IMR-90 (cell line): ENCODE measurements at regions not wholly inside any gene's neighbourhood (a gene's known extent, or its start where the extent isn't known, plus 50 kb on each side); places are given as distances from the start of the nearest gene placed in this dataset.

ENCODE experiments used
- ATAC-seq: fragments of 200-7000 bp; cut with Tn5 transposase; 2 replicates; pipeline ENCODE4 v1.9.1; 2020; ENCODE audit warnings: low read depth, mild to moderate bottlenecking, moderate library complexity
- BruUV-seq: library from RNA; stranded (reverse); fragments of 400-500 nt; replicated peaks from 2 replicates; lab custom pipeline; 2021; lab: Mats Ljungman, UMichigan
- CTCF ChIA-PET: fragments of 300-600 bp; formaldehyde crosslinking; extraction: SDS; loops from one replicate; lab custom pipeline; 2021; ENCODE audit warnings: antibody characterized with exemption; lab: Yijun Ruan, JAX
- POLR2A ChIA-PET: fragments of 300-600 bp; sonication (Branson Sonifier 250); formaldehyde crosslinking; loops from one replicate; lab custom pipeline; 2022; ENCODE audit warnings: antibody characterized with exemption; ENCODE audit not compliant: unreplicated experiment; lab: Charles Lee
- DNase-seq: peaks from one replicate; pipeline ENCODE4 v3.0.0; 2013
- H2AFZ ChIP-seq: replicated peaks from 2 replicates; pipeline ENCODE3; 2013; ENCODE audit warnings: low read length, mild to moderate bottlenecking; ENCODE audit not compliant: poor library complexity
- H2AK5ac ChIP-seq: 2 replicates; pipeline ENCODE4 v1.6.1; 2013; ENCODE audit warnings: low read depth, low read length, inconsistent platforms
- H2AK9ac ChIP-seq: replicated peaks from 2 replicates; pipeline ENCODE3; 2013; ENCODE audit warnings: mild to moderate bottlenecking, low read depth, low read length, moderate library complexity; ENCODE audit not compliant: poor library complexity
- H2BK120ac ChIP-seq: 2 replicates; pipeline ENCODE4 v1.6.1; 2013; ENCODE audit warnings: low read depth, low read length, inconsistent platforms
- H2BK15ac ChIP-seq: 3 replicates; pipeline ENCODE4 v1.6.1; 2013; ENCODE audit warnings: low read depth, low read length, inconsistent platforms
- H2BK20ac ChIP-seq: 2 replicates; pipeline ENCODE4 v1.6.1; 2013; ENCODE audit warnings: low read depth, mild to moderate bottlenecking, inconsistent platforms, low read length, moderate library complexity
- H2BK5ac ChIP-seq: 2 replicates; pipeline ENCODE4 v1.6.1; 2013; ENCODE audit warnings: mild to moderate bottlenecking, low read depth, low read length, inconsistent platforms; ENCODE audit not compliant: poor library complexity, severe bottlenecking
- H3K14ac ChIP-seq: replicated peaks from 2 replicates; pipeline ENCODE4 v1.6.1; 2013; ENCODE audit warnings: low read depth, low read length, inconsistent platforms
- H3K18ac ChIP-seq: 2 replicates; pipeline ENCODE4 v1.6.1; 2013; ENCODE audit warnings: low read depth, low read length, control low read depth
- H3K23ac ChIP-seq: 2 replicates; pipeline ENCODE4 v1.6.1; 2013; ENCODE audit warnings: low read depth, low read length, inconsistent platforms
- H3K27ac ChIP-seq: 2 replicates; pipeline ENCODE4 v1.5.1; 2013; ENCODE audit warnings: mild to moderate bottlenecking, control low read depth, low read length; ENCODE audit not compliant: insufficient read depth
- H3K27me3 ChIP-seq: 2 replicates; pipeline ENCODE4 v1.6.1; 2013; ENCODE audit warnings: low read length; ENCODE audit not compliant: control insufficient read depth, insufficient read depth
- H3K36me3 ChIP-seq: 2 replicates; pipeline ENCODE4 v1.6.1; 2013; ENCODE audit warnings: low read length, mixed read lengths; ENCODE audit not compliant: control insufficient read depth, insufficient read depth
- H3K4ac ChIP-seq: 2 replicates; pipeline ENCODE4 v1.6.1; 2013; ENCODE audit warnings: low read depth, low read length, inconsistent platforms
- H3K4me1 ChIP-seq: 2 replicates; pipeline ENCODE4 v1.6.1; 2013; ENCODE audit warnings: low read length, mixed read lengths; ENCODE audit not compliant: control insufficient read depth, insufficient read depth
- H3K4me2 ChIP-seq: 2 replicates; pipeline ENCODE4 v1.6.1; 2013; ENCODE audit warnings: low read depth, mild to moderate bottlenecking, control low read depth, low read length, moderate library complexity
- H3K4me3 ChIP-seq: 2 replicates; pipeline ENCODE4 v1.5.1; 2013; ENCODE audit warnings: low read depth, mild to moderate bottlenecking, control low read depth, low read length, moderate library complexity; ENCODE audit not compliant: insufficient read depth
- H3K56ac ChIP-seq: 2 replicates; pipeline ENCODE4 v1.6.1; 2013; ENCODE audit warnings: low read length, inconsistent platforms; ENCODE audit not compliant: insufficient read depth; ENCODE audit errors: extremely low read depth
- H3K79me1 ChIP-seq, 2 experiments: 2 replicates each; pipeline ENCODE4 v1.6.1; 2013; ENCODE audit warnings: low read length in 2 of 2, inconsistent platforms in 1 of 2, low read depth in 1 of 2
- H3K9ac ChIP-seq: 2 replicates; pipeline ENCODE4 v1.6.1; 2013; ENCODE audit warnings: low read depth, low read length, control low read depth
- H3K9me1 ChIP-seq: 2 replicates; pipeline ENCODE4 v1.6.1; 2013; ENCODE audit warnings: low read length, inconsistent platforms; ENCODE audit not compliant: insufficient read depth
- H3K9me3 ChIP-seq: 2 replicates; pipeline ENCODE4 v1.6.1; 2013; ENCODE audit warnings: low read length; ENCODE audit not compliant: control insufficient read depth, insufficient read depth
- H4K20me1 ChIP-seq: 2 replicates; pipeline ENCODE4 v1.6.1; 2013; ENCODE audit warnings: low read length, inconsistent platforms; ENCODE audit not compliant: insufficient read depth
- H4K5ac ChIP-seq: 2 replicates; pipeline ENCODE4 v1.6.1; 2013; ENCODE audit warnings: mild to moderate bottlenecking, low read depth, low read length, control low read depth
- H4K8ac ChIP-seq, 2 experiments: 2 replicates each; pipeline ENCODE4 v1.6.1; 2013; ENCODE audit warnings: low read depth in 2 of 2, low read length in 2 of 2, control low read depth in 1 of 2, inconsistent platforms in 1 of 2
- H4K91ac ChIP-seq: 2 replicates; pipeline ENCODE4 v1.6.1; 2013; ENCODE audit warnings: low read depth, low read length, inconsistent platforms; ENCODE audit not compliant: insufficient read depth
- CHD1 ChIP-seq: IDR thresholded peaks from 2 replicates; pipeline ENCODE4 v1.6.1; 2012; ENCODE audit warnings: low read depth, low read length, improper control_type of control experiment
- WGBS, 2 experiments: methylation state at CpG; one replicate each; pipeline versions ENCODE4 v1.1.5 to v1.1.7; 2013; ENCODE audit warnings: missing lambda C conversion rate in 2 of 2; ENCODE audit not compliant: insufficient read length in 1 of 2; ENCODE audit errors: extremely low coverage in 2 of 2; 5-methylcytosine and 5-hydroxymethylcytosine counted together
- dilution Hi-C: fragments of 300-500 bp; cut with HindIII; formaldehyde crosslinking; loops from one replicate; pipeline ENCODE4 v1.14.3; 2018; ENCODE audit warnings: low sequenced_read_pairs; ENCODE audit not compliant: unreplicated experiment
- in situ Hi-C: fragments of 300-500 bp; cut with MboI; formaldehyde crosslinking; loops from 3 replicates; pipeline ENCODE4 v1.14.3; 2019; ENCODE audit warnings: low sequenced_read_pairs, inconsistent platforms, mixed read lengths
- intact Hi-C: fragments of 100-400 bp; cut with micrococcal nuclease; formaldehyde crosslinking; loops from 2 replicates; pipeline ENCODE4 v1.10.0; 2022

DNA sequence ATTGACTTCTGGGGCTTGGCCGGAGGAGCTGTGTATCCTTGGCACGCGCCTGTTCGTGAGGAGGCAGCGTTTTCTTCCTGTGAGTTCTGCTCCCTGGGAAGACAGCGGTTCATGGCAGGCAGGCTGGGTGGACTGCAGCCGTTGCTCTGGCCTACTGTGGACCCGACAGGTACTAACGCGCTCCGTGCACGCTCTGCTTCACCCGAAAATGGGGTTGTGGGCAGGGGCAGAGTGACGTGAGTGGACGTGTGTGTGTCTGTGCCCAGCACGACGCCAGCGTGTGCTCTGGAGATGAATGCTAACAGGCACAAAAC, 179.1 kb downstream of the KIF26A start:
- in situ Hi-C loops (no loop called here), dilution Hi-C loops (no loop called here), intact Hi-C loops (no loop called here)
- Histone ChIP-seq H3K9ac (no peak overlapping the region), H3K4me2 (no peak overlapping the region), H4K91ac (no peak overlapping the region), H2BK5ac (no peak overlapping the region), H3K4me3 (no peak overlapping the region), H3K4ac (no peak overlapping the region), H3K27ac (no peak overlapping the region), H2AFZ (no peak overlapping the region), H4K5ac (no peak overlapping the region), H3K23ac (no peak overlapping the region), H3K36me3 (no peaks in the 10 kb centered on the region), H3K79me1 (no peaks in the 10 kb centered on the region), H2BK15ac (no peak overlapping the region), H4K8ac (no peak overlapping the region), H3K14ac (no peak overlapping the region), H3K9me1 (no peaks in the 10 kb centered on the region), H3K56ac (no peak overlapping the region), H2BK20ac (no peak overlapping the region), H2AK9ac (no peak overlapping the region), H2BK120ac (no peak overlapping the region), H4K20me1 (no peaks in the 10 kb centered on the region), H3K27me3 (no peaks in the 10 kb centered on the region), H3K4me1 (no peaks in the 10 kb centered on the region), H3K9me3 (peaks cover 56% of the 10 kb centered on the region), H2AK5ac (no peak overlapping the region), H3K18ac (no peak overlapping the region)
- POLR2A ChIA-PET: no interaction called here
- CTCF ChIA-PET: no interaction called here
- 54% methylated on average over 6 of the region's 18 CpGs; no CpG with 5 or more reads in 1 of the 2 experiments for WGBS, 2 experiments
- TF ChIP-seq CHD1: no peak
- ATAC-seq (no peak), DNase-seq (no peak)
- BruUV-seq: no TSS peak
